Cardiac fibroblast (primary cell): ENCODE measurements at regions not wholly inside any gene's neighbourhood (a gene's known extent, or its start where the extent isn't known, plus 50 kb on each side); places are given as distances from the start of the nearest gene placed in this dataset.

ENCODE experiments used
- DNase-seq, 2 donors: peaks; one replicate each; pipeline versions ENCODE4 v3.0.0 to v3.0.0-alpha.2; 2010; ENCODE audit warnings: low read depth in 2 of 2
- H3K4me3 ChIP-seq, 2 donors: replicated peaks in 1 of 2; 1 replicate in 1 of 2; 2 replicates in 1 of 2; pipeline ENCODE4 v1.5.1; 2011; ENCODE audit warnings: low read depth in 2 of 2, low read length in 2 of 2, mild to moderate bottlenecking in 2 of 2, moderate library complexity in 1 of 2
- TF ChIP-seq, protein P1 (sequence below): IDR thresholded peaks from one replicate; pipeline ENCODE4 v1.5.1; 2011; ENCODE audit warnings: low read depth, mild to moderate bottlenecking, low read length, inconsistent platforms

DNA sequence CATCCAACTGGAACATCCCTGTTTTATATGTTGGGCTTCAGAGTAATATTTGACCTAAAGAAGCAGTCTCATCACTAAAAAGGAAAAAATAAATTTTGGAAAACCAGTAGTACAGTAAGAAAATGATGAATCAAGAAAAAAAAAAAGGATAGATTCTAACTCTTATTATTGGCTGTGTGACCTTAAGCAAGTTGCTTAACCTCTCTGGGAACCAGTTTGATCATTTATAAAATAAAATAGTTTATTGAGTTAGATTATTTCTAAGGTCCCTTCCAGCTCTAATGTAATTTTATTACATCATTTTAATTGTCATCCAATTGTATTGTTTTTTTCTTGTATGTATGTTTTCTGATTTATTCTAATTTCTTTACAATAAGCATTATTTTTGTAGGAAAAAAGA, 127.0 kb downstream of the PRELID2 start:
- no peak overlapping the region for H3K4me3 ChIP-seq
- no peak for DNase-seq
- TF ChIP-seq, protein P1, sequence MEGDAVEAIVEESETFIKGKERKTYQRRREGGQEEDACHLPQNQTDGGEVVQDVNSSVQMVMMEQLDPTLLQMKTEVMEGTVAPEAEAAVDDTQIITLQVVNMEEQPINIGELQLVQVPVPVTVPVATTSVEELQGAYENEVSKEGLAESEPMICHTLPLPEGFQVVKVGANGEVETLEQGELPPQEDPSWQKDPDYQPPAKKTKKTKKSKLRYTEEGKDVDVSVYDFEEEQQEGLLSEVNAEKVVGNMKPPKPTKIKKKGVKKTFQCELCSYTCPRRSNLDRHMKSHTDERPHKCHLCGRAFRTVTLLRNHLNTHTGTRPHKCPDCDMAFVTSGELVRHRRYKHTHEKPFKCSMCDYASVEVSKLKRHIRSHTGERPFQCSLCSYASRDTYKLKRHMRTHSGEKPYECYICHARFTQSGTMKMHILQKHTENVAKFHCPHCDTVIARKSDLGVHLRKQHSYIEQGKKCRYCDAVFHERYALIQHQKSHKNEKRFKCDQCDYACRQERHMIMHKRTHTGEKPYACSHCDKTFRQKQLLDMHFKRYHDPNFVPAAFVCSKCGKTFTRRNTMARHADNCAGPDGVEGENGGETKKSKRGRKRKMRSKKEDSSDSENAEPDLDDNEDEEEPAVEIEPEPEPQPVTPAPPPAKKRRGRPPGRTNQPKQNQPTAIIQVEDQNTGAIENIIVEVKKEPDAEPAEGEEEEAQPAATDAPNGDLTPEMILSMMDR: no peak

DNA sequence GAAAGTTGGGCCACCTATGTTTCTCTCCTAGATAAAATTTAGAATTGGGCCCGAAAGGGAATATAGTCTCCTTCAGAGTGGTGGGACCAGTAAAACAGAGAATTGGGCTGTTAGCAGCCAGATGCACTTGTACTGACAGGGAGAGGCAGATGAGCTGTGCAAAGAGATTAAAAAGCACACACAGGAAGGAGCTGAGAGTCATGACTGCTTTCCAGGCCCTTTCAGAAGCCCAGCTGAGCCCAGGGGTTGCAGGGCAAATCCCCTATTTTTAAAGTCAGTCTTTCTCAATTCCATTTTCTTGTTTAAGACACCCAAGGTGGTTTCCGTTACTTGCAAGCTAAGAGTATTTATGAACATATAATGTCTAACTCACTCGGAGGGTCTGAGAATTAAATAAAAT, 130.4 kb downstream of the PRELID2 start:
- H3K4me3 ChIP-seq: no peak overlapping the region
- no peak for DNase-seq
- TF ChIP-seq, protein P1: no peak

DNA sequence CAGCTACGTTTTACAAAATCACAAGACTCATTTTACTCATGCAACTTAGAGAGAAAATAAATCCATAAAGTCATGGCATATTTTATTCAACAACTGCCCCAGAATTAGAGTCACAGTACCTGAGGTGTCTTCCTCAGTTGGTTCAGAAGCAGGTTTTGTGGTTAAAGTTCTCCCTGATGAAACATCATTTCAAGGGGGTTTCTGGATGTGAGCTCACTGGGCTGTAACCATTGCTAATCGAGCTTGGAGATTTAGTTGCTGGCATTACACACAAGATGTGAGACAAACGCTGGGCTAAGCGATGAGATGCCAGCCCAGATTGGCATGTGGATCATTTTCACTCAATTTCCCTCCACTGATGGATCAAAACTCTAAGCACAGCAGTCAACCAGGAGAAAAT, 131.3 kb downstream of the PRELID2 start:
- DNase-seq: no peak
- TF ChIP-seq, protein P1: no peak
- no peak overlapping the region for H3K4me3 ChIP-seq

DNA sequence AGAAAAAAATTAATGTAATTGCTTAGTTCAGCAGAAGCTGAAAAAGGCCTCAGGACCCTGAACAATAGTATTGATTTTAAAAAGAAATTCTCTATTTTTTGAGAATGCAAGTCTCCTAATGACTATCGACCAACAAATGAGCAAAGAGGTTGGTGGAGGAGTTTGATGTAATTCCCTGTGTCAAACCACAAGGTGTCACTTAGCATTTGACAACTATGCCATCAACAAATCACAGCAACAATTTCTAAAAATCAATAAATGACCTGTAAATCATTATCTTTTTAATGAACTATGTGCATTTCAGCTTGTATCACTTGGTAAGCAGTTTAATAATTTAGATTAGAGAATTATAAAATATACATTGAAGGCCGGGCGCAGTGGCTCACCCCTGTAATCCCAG, 133.7 kb downstream of the PRELID2 start:
- DNase-seq: peak in 1 of 2 donors; percentile 7
- TF ChIP-seq, protein P1: no peak
- no peak overlapping the region for H3K4me3 ChIP-seq

DNA sequence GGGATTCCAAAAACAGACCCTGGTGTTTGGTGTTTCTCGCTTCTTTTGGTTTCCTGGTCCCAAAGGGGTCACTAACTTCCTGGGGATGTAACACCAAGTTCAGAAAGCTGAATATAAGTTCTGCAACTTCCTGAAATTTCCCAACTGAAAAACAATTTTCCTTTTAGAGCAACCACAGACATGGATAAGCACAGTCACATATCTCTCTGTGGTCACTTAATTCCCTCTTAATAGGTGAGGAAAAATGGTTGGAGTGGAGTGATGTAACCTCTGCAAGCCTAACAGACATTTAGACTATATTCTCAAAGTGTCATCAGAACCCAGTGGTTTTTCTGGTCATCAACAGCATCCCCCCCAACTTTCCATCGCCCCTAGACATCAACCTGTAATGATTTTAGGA, 135.3 kb downstream of the PRELID2 start:
- H3K4me3 ChIP-seq: no peak overlapping the region
- TF ChIP-seq, protein P1: no peak
- no peak for DNase-seq

DNA sequence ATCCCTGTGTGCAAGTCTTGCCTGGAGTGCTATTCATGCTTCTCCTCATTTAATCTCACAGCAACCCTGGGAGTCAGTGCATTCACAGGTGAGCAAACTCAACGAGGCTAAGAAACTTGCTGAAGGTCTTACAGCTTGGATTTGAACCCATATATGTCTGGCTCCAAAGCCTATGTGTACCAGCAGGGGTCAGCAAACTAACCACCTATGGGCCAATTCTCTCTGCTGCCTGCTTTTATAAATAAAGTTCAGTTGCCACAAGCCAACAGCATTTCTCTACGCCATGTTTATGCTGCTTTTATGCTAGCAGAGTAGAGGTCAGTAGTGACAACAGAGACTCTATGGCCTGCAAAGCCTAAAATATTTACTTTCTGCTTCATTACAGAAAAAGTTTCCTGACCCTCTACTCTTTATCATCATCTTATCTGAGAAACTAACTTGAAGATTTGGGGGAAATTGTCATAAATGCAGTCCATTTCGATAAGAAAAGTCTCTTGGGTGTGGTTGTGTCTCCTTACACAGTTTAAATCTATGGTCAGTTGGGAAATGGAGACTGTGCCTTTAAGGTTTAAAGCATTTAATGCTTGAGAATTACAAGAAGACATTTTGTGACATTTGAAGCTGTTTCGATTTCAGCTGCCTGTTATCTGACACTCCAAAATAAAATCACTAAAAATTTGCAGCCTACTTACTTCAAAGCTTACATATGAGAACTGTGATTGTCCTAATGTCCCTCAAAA, 137.7 kb downstream of the PRELID2 start:
- H3K4me3 ChIP-seq: no peak overlapping the region
- DNase-seq: peak; percentile 77 to 81
- TF ChIP-seq, protein P1: peak; percentile 74

DNA sequence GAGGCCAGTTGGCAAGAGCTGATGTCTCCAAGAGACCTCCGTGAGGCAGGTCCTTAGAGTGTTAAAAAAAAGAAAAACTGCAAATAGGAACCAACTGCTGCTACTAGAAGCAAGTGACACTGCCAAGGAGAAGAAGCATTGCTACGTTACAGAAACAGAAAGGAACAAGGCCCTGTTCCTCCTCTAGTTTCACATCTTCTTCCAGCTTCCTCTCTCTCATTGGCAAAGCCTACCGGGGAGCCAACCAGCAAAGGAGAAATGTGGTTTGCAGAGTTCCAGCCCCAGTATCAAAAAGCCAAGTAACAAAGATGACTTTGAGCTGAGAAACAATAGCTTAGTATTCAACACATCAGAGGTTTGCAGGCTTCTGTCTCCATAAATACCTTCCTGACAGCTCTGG, 145.9 kb downstream of the PRELID2 start:
- DNase-seq: no peak
- TF ChIP-seq, protein P1: no peak
- H3K4me3 ChIP-seq: no peak overlapping the region
